Middle frontal gyrus (tissue), 1 donor: ENCODE measurements at regions not wholly inside any gene's neighbourhood (a gene's known extent, or its start where the extent isn't known, plus 50 kb on each side); places are given as distances from the start of the nearest gene placed in this dataset.
A peak's percentile ranks its signal among the peaks of the same experiment; 100 is the strongest.

Experiments used
- DNase-seq: peaks from one replicate; pipeline ENCODE4 v3.0.0-alpha.2; 2015; ENCODE audit warnings: low spot score; ENCODE audit errors: extremely low spot score

DNA sequence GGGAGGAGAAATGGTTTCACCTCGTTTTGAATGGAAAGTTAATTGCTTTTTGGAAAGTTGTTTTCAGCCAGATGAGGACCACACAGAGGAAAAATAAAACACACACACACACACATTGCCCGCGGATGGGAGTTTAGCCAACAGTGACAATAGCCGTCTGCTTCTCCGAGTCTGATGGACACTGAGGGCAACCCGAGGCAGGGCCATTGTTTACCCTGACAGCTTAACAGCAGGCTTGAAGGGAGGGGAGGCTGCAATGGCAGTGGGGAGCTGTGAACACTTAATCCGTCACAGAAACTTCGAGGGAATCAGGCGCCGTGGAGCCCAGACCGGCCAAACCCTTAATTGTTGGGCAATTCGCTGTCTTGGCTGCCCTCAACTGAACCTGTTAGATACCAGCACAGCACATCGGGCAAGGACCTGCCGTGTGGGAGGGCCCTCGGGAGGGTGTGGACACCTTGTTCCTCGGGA, 145.9 kb downstream of the ACKR3 start:
- no peak for DNase-seq

- no peak for DNase-seq
Measured at GRCh38 chr2:236717120-236717519, 147.5 kb downstream of the ACKR3 start.

DNA sequence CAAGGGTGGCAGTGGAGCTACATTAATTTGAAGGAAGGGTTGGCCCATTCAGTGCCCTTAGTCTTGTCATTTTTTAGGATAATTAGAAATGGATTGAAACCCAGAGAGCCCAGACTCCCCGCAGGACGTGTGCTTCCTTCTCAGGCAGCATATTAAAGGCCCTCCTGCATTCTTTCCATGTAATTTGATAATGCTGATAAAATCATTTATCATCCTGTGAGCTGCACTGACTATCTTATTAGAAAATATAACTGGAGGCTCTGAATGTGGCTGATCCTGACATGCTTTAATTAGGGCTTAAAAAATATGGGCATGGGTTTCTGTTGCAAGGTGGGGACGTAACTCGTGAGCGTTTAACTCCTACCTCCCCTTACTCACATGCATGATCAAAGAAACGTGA, 148.1 kb downstream of the ACKR3 start:
- DNase-seq: no peak

DNA sequence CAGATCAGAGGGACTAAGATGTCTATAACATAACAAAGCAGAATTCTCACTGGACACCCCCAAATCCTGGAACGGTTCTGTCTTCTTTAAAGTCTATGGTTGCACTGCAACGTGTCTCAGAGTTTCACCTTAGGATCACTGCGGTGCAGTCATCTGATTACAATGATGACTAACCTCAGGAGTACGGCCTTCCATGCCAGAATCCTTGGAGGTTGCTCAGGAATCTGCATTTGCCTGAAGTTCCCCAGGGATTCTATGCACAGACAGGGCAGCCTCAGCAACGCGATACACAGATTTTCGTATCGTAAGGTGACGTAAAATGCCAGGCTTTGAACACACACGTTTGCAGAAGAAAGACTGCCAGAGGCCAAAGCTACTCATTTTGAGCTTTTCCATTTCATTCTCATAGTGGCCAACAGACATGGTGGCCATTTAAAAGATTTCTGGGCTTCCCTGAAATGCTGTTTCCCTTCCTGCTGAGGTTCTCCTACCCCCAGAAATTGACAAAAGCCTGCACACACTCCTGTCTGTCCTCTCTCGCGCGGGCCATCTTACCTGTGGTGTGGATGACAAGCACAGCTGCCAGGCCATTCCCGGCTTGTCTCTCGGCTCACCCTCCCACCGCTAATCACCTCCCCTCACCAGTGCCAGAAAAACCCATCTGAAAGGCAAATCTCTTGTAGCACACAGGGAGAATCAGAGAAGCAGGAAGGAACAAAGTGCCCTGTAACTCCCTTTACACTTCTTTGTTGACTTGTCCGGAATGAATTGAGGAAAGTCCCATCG, 148.8 kb downstream of the ACKR3 start:
- DNase-seq: no peak

DNA sequence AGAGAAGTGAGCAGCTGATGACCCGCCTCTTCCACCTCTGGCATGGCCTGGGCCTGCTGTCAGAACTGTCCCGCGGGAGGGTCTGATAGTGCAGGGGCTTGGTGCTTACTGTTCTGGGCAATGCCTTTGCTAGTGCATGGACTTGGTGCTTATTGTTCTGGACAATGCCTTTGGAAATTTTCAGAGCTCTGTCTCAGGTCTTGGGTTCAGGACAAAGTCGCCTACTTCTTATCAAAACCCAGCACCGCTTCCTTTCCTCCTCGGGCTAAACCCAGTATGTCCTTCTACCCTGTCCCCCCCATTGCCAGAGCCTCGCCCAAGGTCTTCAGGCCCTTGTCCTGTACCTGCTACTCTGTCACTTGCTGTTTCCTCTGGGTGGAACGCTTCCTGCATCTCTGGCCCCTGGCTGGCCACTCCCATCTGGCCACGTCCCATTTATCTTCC, 149.6 kb downstream of the ACKR3 start:
- DNase-seq: no peak

DNA sequence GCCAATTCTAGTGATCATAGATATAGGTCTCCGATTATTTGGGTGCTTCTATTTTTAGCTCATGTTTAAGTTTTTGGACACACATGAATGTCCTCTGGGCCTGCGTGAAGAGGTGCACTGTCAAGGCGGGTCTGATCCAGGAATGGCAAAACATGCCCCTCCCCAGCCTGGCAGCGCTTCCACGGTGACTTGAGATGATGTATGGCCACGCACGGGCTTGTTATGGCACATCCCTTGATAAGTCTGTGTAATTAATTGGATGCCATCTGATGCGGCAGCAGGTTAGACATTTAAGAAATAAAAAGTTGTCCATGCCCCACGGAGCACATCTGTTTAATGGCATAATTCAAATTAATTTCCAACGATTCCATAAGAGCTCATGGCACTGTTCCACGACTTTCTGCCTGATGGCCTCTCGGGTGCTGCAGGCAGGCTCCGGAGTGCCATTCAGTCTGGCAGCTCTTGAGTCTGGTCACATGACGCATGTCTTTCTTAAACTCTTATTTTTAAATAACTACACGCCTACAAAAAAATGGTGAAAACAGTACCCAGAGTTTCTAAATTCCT, 151.4 kb downstream of the ACKR3 start:
- no peak for DNase-seq

GRCh38 chr2:236724200-236724599, 154.6 kb downstream of the ACKR3 start:
- no peak for DNase-seq

DNA sequence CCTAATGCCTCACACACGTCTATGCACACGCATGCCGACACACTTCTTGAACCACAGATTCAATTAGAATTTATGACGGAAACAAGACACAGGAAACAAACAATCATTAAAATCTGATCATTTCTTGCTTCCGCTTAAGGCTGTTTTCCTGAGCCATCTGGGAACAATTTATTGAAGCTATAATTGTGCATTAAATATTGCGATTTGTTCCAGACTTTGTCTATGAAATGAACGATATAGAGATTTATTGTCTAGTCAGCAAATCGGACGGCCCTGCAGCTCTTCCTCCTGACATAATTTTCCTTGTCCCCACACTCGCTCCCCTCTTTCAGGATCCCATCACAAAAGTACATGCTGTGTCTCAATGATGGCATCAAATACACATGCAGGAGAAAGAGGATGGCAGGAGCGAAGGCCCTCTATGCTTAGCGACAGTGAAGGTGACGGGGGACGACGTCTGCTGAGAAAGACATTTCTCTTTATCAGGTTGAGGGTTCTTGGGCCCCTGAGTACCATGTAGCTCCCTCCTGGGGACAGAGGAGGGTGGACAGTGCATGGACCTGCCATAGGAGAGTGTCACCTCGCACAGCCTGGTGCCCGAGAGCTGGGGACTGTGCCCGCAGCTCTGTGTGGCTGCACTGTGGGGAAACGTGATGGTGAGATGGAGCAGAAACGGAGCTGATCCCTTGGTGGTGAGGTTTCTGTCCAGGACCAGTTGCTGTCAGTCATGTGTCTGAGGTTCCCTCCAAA, 157.3 kb downstream of the ACKR3 start:
- DNase-seq: no peak

DNA sequence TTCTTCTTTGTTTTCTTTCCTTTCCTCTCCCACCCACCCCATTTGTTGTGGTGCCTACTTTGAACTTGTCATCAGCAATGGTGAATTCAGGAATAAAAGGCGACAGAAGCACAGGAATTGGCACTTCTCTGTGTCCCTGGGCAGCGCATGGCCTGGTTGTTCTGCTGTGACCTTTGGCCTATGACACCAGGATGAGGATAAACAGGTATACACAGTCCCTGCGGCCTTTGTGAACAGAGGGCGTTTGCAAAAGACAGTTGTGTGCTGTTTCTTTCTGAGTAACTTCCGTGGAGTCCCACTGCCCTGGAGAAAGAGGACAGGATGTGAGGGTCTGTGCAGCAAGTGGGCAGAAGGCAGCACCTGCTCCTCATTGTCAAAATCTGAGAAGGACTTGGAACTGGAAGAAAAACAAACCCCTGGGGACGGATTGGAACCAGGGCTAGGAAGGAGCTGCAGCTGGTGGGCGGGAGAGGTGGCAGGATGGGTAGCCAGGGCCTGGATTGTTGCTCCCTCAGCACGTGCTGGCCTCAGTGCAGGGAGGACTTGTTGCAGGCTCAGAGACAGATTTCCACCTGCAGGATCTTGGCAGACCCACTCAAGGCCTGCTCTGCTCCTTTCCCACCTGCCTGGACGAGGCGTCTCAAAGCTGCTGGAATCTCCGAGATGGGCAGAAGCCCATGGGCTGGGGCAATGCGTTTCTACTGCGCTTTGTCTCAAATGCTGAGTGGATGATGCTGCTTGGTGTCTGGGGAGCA, 159.5 kb downstream of the ACKR3 start:
- no peak for DNase-seq

DNA sequence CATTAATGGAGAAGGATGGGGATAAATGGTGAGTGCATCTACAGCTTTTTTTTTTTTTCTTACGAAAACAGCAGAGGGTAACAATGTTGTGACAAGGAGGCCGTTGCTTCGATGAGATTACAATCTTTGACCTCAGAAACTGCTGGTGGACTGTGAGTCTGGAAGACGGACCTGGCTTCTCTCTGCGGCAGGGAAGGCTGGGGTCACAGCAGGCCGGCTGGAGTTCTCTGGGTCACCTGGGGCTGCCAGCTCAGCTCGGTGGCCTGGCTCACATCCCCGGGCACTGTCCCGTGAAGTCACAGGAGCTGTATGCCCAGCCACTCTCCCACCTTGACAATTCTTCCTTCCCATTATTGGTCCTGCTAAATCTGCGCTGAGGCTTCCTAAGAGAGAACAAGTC, 160.8 kb downstream of the ACKR3 start:
- no peak for DNase-seq

GRCh38 chr2:236731767-236732580, 162.3 kb downstream of the ACKR3 start:
- DNase-seq: peak; percentile 21

DNA sequence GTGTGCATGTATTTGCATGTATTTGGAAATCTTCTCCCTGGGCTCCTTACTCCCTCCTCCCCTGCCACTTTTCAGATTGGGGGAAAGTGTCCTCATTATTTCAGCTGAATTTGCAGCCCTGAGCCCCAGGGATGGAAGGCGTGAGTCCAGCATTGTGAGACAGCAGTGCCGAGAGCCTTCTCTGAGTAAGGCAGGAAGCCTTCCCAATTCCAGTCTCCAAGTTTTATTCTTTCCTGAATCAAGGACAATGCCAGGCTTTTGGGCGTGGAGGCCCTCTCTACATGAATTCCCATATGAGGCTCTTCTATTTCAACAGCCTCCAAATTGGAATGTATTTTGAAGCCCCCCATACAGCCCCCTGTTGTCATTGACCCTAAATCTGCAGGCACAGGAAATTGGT, 163.5 kb downstream of the ACKR3 start:
- DNase-seq: no peak

- DNase-seq: no peak
Measured at GRCh38 chr2:236735825-236736238, 166.2 kb downstream of the ACKR3 start.

- DNase-seq: no peak
Measured at GRCh38 chr2:236738030-236738429, 168.4 kb downstream of the ACKR3 start.

DNA sequence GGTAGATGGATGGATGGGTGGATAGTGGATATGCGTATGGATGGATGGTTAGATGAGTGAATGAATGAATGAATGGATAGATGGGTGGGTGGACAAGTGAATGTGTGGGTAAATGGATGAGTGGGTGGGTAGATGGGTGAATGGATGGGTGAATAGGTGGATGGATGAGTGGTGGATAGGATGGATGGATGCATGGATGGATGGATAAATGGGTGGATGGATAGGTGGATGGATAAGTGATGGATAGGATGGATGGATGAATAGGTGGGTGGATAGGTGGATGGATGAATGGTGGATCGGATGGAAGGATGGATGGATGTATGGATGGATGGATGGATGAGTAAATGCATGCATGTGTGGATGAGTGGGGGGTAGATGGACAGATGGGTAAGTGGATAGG, 169.3 kb downstream of the ACKR3 start:
- no peak for DNase-seq

GRCh38 chr2:236739663-236740062, 170.0 kb downstream of the ACKR3 start:
- no peak for DNase-seq

DNA sequence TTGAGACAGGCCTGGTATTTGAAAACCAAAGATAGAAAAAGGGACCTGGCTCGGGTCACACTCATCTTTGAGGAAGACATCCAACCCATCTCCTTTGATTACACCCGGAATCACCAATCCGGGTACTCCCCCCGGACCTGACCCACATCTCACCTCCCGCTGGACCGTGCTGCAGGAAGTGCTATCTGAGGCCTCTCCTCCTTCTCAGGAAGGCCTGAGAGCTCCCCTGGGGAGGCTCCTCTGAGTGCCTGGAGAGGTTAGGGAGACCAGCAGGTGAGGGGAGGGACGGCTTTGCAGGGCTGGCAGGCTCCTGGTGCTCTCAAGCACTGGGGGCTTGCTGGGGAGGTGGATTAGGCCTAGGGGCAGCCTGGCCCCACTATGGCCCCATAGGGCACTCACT, 170.9 kb downstream of the ACKR3 start:
- DNase-seq: no peak

- no peak for DNase-seq
Measured at GRCh38 chr2:236743039-236743920, 173.7 kb downstream of the ACKR3 start.

- DNase-seq: no peak
Measured at GRCh38 chr2:236743921-236744280, 174.3 kb downstream of the ACKR3 start.

DNA sequence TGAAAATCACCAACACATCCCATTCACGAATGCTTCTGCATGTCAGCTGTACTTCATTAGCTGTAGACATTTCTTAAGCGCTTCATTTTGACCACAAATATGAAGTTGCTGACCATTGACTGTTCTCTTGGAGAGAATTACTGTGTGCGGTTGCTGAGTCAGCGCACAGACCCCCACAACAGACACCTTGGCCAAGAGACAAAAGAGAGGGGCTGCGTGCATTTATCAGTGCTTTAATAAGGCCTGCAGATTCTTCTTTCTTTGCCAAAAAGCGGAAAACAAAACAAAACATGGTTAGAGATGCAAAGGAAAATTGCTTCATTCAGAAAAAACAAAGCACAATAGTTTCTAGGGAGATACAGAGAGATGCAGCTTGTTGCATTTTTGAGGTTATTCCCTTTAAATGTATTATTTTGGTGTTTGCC, 174.7 kb downstream of the ACKR3 start:
- no peak for DNase-seq
